T47D (cell line): ENCODE measurements at regions not wholly inside any gene's neighbourhood (a gene's known extent, or its start where the extent isn't known, plus 50 kb on each side); places are given as distances from the start of the nearest gene placed in this dataset.

Experiments used
- DNase-seq, 2 experiments: peaks; one replicate each; pipeline versions ENCODE4 v3.0.0 to v3.0.0-alpha.2; 2011 to 2012; ENCODE audit warnings: low read depth in 1 of 2, low spot score in 1 of 2
- JUND ChIP-seq: IDR thresholded peaks from 2 replicates; pipeline ENCODE4 v1.6.1; 2012; ENCODE audit warnings: low read depth
- in situ Hi-C: cut with HindIII; loops from 2 replicates; pipeline ENCODE4 v1.10.0; 2016; ENCODE audit warnings: low sequenced_read_pairs, low pct_unique_long_range_greater_than_20kb

- DNase-seq, result peak in 1 of 2 experiments; percentile 2
- in situ Hi-C loops, result no loop called here
- no peak for TF ChIP-seq JUND
Observed at GRCh38 chr2:147696426-147696825, 148.4 kb upstream of the ACVR2A start.

- no peak for TF ChIP-seq JUND
- no peak for DNase-seq
Observed at GRCh38 chr2:147689220-147689909, 155.5 kb upstream of the ACVR2A start.

GRCh38 chr2:147688242-147688641, 156.6 kb upstream of the ACVR2A start:
- TF ChIP-seq JUND, result no peak
- no peak for DNase-seq
- in situ Hi-C loops, result no loop called here

More at GRCh38 chr2:147689220-147689909, 155.5 kb upstream of the ACVR2A start:
- in situ Hi-C loops, result no loop called here

GRCh38 chr2:147686365-147686764, 158.5 kb upstream of the ACVR2A start:
- DNase-seq, result no peak
- in situ Hi-C loops, result no loop called here
- TF ChIP-seq JUND, result no peak

GRCh38 chr2:147684903-147685302, 159.9 kb upstream of the ACVR2A start:
- no peak for DNase-seq
- no peak for TF ChIP-seq JUND
- in situ Hi-C loops, result no loop called here

- no peak for TF ChIP-seq JUND
- DNase-seq, result no peak
- in situ Hi-C loops, result no loop called here
Observed at GRCh38 chr2:147683380-147683779, 161.4 kb upstream of the ACVR2A start.

GRCh38 chr2:147681093-147681492, 163.7 kb upstream of the ACVR2A start:
- DNase-seq, result no peak
- in situ Hi-C loops, result no loop called here
- no peak for TF ChIP-seq JUND

GRCh38 chr2:147679955-147680531, 164.8 kb upstream of the ACVR2A start:
- no peak for TF ChIP-seq JUND
- no peak for DNase-seq
- in situ Hi-C loops, result no loop called here

GRCh38 chr2:147679191-147679954, 165.5 kb upstream of the ACVR2A start:
- DNase-seq, result peak in 1 of 2 experiments; percentile 3
- TF ChIP-seq JUND, result no peak
- in situ Hi-C loops, result no loop called here

- in situ Hi-C loops, result no loop called here
- no peak for TF ChIP-seq JUND
- no peak for DNase-seq
Observed at GRCh38 chr2:147665105-147665504, 179.7 kb upstream of the ACVR2A start.

GRCh38 chr2:147663962-147664361, 180.9 kb upstream of the ACVR2A start:
- in situ Hi-C loops, result no loop called here
- no peak for TF ChIP-seq JUND

GRCh38 chr2:147663153-147663961, 181.5 kb upstream of the ACVR2A start:
- in situ Hi-C loops, result no loop called here
- no peak for DNase-seq
- TF ChIP-seq JUND, result no peak

More at GRCh38 chr2:147663962-147664361, 180.9 kb upstream of the ACVR2A start:
- DNase-seq, result no peak
